ENCODE measurements at regions not wholly inside any gene's neighbourhood (a gene's known extent, or its start where the extent isn't known, plus 50 kb on each side); places are given as distances from the start of the nearest gene placed in this dataset.

GRCh38 chr5:2133080-2133479 lies 250.4 kb upstream of the IRX4 start:
- no peak for DNase-seq
- Mint-ChIP-seq H3K4me1 (peaks cover 80% of the 10 kb centered on the region), H3K27ac (peak overlapping the region; percentile 6), H3K36me3 (ENCODE audit: low read depth) (no peaks in the 10 kb centered on the region), H3K9me3 (peaks cover 8% of the 10 kb centered on the region), H3K27me3 (ENCODE audit: low read depth, poor library complexity) (peaks cover 10% of the 10 kb centered on the region), H3K4me3 (no peak overlapping the region)
- TF ChIP-seq, protein P1, sequence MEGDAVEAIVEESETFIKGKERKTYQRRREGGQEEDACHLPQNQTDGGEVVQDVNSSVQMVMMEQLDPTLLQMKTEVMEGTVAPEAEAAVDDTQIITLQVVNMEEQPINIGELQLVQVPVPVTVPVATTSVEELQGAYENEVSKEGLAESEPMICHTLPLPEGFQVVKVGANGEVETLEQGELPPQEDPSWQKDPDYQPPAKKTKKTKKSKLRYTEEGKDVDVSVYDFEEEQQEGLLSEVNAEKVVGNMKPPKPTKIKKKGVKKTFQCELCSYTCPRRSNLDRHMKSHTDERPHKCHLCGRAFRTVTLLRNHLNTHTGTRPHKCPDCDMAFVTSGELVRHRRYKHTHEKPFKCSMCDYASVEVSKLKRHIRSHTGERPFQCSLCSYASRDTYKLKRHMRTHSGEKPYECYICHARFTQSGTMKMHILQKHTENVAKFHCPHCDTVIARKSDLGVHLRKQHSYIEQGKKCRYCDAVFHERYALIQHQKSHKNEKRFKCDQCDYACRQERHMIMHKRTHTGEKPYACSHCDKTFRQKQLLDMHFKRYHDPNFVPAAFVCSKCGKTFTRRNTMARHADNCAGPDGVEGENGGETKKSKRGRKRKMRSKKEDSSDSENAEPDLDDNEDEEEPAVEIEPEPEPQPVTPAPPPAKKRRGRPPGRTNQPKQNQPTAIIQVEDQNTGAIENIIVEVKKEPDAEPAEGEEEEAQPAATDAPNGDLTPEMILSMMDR (IDR thresholded peaks at IDR 0.05), result no peak

DNA sequence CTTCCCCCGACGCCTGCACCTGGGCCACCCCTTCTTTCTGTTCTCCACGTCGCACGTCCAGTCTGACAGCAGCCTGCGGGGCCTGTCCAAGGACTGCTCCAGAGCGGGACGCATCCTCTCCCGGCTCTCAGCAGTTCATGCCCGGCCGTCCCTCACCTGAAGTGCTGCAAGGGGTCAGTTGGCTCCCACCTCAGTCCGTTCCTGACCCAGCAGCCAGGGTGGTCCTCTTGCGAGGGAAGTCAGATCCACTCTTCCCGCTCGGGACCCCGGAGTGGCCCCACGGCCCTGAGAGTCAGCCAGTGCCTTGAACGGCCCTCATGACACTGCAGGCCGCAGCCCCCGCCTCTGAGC lies 249.7 kb upstream of the IRX4 start:
- TF ChIP-seq, protein P1 (IDR thresholded peaks at IDR 0.05), result no peak
- no peak for DNase-seq
- peaks cover 8% of the 10 kb centered on the region for H3K9me3 Mint-ChIP-seq
- H3K4me3 Mint-ChIP-seq, result no peak overlapping the region
- no peaks in the 10 kb centered on the region for H3K36me3 Mint-ChIP-seq (ENCODE audit: low read depth)
- H3K4me1 Mint-ChIP-seq, result peaks cover 78% of the 10 kb centered on the region
- no peak overlapping the region for H3K27ac Mint-ChIP-seq
- H3K27me3 Mint-ChIP-seq (ENCODE audit: low read depth, poor library complexity), result peaks cover 10% of the 10 kb centered on the region

GRCh38 chr5:2131826-2132496 lies 249.2 kb upstream of the IRX4 start:
- no peaks in the 10 kb centered on the region for H3K36me3 Mint-ChIP-seq (ENCODE audit: low read depth)
- H3K4me3 Mint-ChIP-seq, result no peak overlapping the region
- peaks cover 5% of the 10 kb centered on the region for H3K9me3 Mint-ChIP-seq
- TF ChIP-seq, protein P1 (IDR thresholded peaks at IDR 0.05), result no peak
- peaks cover 73% of the 10 kb centered on the region for H3K4me1 Mint-ChIP-seq
- peaks cover 6% of the 10 kb centered on the region for H3K27me3 Mint-ChIP-seq (ENCODE audit: low read depth, poor library complexity)
- H3K27ac Mint-ChIP-seq, result no peak overlapping the region
- no peak for DNase-seq

GRCh38 chr5:2131196-2131595 lies 248.5 kb upstream of the IRX4 start:
- peaks cover 66% of the 10 kb centered on the region for H3K4me1 Mint-ChIP-seq
- no peaks in the 10 kb centered on the region for H3K9me3 Mint-ChIP-seq
- peak overlapping the region; percentile 68 for H3K27ac Mint-ChIP-seq
- H3K27me3 Mint-ChIP-seq (ENCODE audit: low read depth, poor library complexity), result peaks cover 4% of the 10 kb centered on the region
- TF ChIP-seq, protein P1 (IDR thresholded peaks at IDR 0.05), result no peak
- no peak for DNase-seq
- H3K4me3 Mint-ChIP-seq, result no peak overlapping the region
- H3K36me3 Mint-ChIP-seq (ENCODE audit: low read depth), result no peaks in the 10 kb centered on the region

DNA sequence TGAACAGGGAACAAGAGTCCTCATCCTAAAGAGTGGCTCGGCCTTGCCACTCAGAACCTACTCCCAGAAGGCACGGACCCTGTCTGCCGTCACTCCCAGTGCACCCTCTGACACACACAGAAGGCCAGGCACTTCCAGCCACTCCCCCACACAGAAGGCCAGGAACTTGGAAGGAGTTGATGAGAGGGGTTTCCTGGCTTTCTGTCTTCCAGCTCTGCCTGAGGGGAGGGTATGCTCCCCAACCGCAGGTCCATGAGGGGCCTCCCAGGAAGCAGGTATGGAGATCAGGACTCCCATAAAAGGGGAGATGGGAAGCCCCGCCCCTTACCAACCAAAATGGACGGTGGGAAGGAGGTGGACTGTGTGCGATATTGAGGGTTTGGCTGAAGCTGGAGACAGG lies 247.6 kb upstream of the IRX4 start:
- H3K36me3 Mint-ChIP-seq (ENCODE audit: low read depth), result no peaks in the 10 kb centered on the region
- peaks cover 8% of the 10 kb centered on the region for H3K27me3 Mint-ChIP-seq (ENCODE audit: low read depth, poor library complexity)
- H3K9me3 Mint-ChIP-seq, result no peaks in the 10 kb centered on the region
- TF ChIP-seq, protein P1 (IDR thresholded peaks at IDR 0.05), result no peak
- H3K4me3 Mint-ChIP-seq, result no peak overlapping the region
- peak overlapping the region; percentile 81 for H3K27ac Mint-ChIP-seq
- no peak for DNase-seq
- peaks cover 67% of the 10 kb centered on the region for H3K4me1 Mint-ChIP-seq

DNA sequence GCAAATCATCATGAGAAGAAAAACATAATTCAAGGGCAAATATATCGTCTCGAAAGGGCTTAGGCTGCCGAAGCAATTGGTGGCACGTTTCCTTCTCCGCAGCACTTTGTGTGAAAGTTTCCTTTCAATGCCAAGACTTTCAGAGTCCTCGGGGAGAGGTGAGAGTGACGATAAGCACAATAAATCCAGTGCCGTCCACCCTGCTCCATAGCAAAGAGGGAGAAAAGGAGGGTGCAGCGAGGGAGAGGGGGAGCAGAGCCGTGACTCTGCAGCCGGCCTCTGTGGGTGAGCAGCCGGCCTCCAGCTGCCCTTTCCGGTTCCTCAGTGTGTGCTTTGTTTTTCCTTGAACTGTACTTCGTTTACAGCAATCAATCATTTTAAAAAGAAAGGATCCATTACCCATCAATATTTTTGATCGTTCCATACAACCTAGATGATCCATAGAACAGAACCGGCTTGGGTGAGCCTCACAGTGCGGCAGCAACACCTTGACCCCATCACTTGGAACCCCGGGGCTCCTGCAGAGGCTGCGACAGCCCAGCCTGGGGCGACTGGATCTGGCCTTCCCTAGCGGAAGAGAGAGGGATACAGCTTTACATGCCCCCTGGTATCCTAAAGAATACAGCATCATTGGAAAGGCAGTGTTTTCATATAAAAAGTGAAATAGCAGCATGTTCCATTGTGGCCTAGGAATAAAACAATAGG lies 247.0 kb upstream of the IRX4 start:
- no peaks in the 10 kb centered on the region for H3K9me3 Mint-ChIP-seq
- H3K4me1 Mint-ChIP-seq, result peaks cover 65% of the 10 kb centered on the region
- H3K4me3 Mint-ChIP-seq, result peak overlapping the region; percentile 45
- H3K27ac Mint-ChIP-seq, result peak overlapping the region; percentile 95
- TF ChIP-seq, protein P1 (IDR thresholded peaks at IDR 0.05), result no peak
- H3K27me3 Mint-ChIP-seq (ENCODE audit: low read depth, poor library complexity), result peaks cover 10% of the 10 kb centered on the region
- H3K36me3 Mint-ChIP-seq (ENCODE audit: low read depth), result no peaks in the 10 kb centered on the region
- DNase-seq, result no peak
